Kidney tubule cell (primary cell): ENCODE measurements at regions not wholly inside any gene's neighbourhood (a gene's known extent, or its start where the extent isn't known, plus 50 kb on each side); places are given as distances from the start of the nearest gene placed in this dataset.
"Not testable (repeated sequence)": the region's sequence is repeated elsewhere in the genome, so short reads cannot be mapped to it uniquely, and the experiment has no call there.

Experiments
- DNase-seq: peaks from one replicate; pipeline ENCODE4 v3.0.0-alpha.2; 2018; ENCODE audit warnings: low spot score

DNA sequence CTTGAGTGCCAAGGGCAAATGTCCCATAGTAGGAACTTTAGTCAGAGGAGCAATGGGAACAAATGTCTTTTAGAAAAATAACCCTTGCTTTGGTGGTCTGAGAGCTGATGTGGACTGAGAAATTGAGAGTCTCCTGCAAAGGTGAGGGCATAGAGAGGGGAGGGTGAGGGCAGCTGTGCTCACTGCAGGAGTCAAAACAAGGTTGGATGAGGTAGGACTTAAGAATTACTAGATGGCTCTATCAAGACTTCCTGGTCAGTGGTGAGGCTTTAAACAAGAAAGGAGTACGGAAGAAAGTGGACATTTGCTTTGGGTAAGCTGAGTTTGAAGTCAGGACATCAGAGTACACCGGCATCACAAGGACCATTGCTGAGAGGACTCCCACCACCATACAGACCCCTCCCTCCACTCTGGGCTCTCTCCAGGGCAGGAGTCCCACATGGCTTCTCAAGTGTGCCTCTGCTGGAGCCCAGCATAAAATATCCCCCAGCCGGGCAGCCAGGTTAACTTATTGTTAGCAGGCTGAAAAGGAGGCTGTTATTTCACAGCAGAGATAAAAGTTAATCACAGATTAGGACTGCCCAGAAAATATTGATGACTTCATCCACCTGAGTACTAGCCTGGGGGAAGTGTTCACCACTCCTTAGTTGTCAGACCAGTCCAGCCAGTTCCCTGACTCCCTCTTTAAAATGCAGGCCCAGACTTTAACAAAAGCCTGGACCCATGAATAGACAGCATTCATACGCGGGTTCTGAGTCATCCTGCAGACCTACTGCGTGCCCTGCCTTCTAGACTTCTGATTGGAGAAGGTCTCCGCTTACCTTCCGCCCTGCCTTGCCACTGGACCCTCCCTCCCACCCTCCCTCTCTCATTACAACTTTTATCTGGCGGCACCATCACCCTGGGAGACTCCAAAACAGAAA lies 167.2 kb downstream of the BCL2L11 start:
- peak; percentile 81 for DNase-seq

DNA sequence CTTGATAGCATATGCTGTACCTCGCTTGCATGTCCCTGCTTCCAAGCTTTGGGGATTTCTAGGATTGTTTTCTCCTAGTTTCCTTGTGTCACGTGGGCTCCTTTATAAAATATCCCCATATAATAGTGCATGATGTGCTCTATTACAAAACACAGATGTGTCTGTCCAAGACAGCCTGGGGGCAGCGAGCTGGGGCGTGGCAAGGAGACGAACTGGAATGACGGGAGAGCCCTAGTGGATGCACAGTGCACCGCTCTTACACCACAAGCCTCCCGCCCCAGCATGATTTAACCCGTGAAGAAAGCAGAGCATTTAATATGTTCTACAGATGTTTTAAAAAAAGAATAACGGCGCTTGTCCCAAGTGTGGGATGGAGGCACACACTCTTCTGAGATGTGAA lies 169.7 kb downstream of the BCL2L11 start:
- not testable (repeated sequence) for DNase-seq

DNA sequence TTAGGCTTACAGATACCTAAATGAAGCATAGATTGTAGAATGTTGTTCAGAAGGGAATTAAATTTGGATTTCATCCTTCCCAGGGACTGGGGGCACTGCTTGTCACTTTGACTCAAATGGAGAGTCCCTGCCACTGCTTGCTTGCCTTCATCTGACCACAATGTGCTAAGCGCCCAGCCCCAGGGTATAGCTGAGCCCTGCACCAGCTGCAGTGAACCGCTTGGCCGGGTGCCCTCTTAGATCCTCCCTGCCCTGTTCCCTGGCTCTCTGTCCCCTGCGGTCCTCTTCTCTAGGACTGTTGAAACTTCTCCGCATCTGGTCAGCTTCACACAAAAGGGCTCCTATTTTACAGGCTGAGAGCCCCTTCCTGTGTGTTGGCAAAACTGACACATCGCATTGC lies 170.9 kb downstream of the BCL2L11 start:
- DNase-seq, result not testable (repeated sequence)

DNA sequence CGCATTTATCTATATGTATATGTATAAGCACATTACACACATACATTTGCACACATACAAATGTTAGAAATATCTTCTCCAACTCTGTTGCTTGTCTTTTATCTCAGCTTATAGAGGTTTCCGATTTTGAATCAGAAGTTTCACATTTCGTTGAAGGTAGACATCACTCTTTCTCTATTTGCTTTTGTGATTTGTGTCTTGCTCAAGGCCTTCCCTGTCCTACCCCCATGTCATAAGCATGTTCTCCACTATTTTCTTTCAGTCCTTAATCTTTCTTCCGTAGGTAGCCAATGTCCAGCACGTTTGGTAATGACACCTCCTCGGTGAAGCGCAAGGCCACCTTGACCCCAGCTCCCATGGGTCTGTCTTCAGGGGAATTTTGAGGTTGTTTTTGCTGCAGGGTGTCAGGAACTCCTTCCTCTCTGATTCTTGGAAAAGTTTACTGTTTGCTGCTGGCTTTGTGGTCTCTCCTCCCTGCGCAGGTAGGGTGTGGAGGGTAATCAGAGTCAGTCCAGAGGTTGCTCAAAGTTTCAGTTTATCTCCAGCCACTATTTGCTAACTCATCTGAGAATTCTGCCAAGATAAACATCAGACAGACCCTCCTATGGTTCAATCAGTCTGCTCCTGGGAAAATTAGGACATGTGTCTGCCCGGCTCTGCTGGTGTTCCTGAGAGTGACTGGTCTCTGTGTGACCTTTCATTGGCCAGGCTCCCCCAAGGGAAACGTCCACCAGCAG lies 171.7 kb downstream of the BCL2L11 start:
- DNase-seq, result not testable (repeated sequence)

DNA sequence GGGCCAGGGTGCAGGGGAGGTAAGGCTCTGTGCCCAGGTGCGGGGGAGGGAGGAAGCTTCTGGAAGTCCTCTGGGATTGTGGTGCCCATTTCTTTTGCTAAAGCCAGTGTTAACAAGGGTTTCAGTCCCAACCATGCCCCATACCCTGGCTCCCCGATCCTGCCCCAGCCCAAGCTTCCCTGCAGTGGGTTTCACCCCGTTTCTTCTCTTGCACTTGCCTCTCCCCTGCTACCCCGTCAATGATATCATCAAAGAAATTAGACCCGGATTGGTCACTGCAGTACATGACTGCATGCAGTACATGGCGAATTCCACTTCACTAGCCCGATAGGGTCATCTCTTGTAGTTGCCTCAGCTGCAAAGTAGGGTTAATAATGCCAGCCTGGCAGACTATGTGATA lies 174.0 kb downstream of the BCL2L11 start:
- DNase-seq, result not testable (repeated sequence)

DNA sequence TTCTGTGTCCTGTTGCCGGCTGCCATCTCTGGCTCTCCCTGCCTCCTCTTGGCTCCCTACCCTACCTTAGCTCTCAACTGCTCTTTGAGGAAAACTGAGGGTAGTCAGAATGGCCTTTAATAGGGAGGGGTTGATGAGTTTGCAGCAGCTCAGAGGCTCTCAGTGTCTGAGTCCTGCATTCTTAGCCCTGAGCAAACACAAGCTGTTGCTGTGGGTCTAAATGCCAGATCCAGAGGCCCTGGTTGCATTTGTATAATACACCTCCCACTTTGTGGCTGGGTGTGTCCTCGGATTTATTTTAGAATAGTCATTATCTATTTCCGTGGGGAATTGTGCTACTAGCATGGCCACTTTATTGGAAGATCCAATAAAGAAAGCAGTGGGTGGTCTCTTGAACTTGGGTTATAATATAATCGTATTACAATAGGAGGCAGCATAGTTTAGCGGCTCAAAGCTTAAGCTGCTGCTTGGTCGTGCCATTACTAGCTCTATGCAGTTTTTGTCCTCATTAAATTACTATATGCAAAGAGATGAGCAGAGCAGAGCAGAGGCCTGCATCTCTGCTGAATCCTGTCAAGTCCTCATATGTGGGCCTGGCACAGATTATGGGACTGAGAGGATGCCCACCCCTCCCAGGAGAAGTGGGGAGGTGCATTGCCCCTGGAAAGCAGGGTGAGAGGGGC lies 175.5 kb downstream of the BCL2L11 start:
- not testable (repeated sequence) for DNase-seq

DNA sequence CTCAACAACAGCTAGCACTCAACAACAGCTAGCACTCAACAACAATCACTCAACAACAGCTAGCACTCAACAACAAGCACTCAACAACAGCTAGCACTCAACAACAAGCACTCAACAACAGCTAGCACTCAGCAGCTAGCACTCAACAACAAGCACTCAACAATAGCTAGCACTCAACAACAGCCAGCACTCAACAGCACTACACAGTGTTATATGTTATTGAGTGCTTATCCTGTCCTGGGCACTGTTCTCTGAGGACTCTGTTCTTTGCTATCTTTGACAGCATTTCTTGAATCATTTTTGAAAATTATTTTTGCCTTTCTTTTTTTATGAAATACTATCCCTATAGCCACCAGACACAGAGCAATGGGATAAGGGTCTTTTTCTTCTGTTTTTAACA lies 176.4 kb downstream of the BCL2L11 start:
- DNase-seq, result not testable (repeated sequence)

DNA sequence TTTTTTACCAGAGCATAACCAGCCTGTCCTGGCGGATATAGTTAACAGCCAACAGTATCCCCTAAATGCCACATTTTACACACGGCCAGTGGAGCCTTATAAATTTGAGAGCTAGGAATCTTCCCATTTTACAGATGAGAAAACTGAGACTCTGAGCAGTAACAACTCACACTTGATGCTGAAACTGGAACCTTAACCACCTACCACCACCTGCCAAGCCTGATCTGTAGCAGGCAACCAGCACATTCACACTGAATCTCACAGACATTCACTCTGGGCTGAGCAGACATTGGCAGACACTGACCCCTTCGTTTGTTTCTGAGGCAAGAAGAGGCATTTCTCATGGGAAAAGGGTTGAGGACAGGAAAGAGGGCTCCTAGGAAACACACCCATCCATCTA lies 178.2 kb downstream of the BCL2L11 start:
- DNase-seq, result not testable (repeated sequence)

DNA sequence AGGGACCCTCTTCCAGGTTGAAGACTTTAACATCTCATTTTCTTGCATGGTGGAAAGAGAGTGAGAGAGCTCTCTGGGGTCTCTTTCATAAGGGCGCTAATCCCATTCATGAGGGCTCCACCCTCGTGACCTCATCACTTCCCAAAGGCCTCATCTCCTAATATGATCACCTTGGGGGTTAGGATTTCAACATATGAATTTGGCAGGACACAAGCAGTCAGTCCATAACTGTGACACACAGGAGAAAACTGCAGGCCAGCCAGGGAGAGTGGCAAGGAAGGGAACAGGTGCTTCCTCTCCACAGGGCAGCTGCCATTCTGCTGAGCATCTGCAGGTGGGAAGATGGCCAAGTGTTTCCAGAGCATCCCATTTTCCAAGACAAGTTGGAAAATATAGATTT lies 178.9 kb downstream of the BCL2L11 start:
- not testable (repeated sequence) for DNase-seq

DNA sequence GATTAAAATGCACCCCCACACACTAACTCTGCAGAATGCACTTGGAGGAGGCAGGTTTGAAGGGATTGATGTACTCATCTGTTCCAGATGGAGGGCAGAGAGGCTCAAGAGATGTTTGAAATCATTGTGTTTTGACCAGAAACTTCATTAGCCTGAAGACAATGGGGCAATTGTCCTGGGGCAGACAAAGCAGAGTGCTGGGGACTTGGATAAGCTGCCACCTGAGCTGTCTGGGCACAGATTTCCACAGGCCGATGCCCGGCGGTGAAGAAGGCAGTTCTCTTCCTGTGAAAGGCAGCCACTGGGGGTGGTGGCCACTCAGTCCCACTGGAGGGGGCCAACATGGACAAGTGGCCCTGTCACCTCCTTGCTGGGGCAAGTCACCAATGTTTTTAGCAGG lies 181.0 kb downstream of the BCL2L11 start:
- not testable (repeated sequence) for DNase-seq

DNA sequence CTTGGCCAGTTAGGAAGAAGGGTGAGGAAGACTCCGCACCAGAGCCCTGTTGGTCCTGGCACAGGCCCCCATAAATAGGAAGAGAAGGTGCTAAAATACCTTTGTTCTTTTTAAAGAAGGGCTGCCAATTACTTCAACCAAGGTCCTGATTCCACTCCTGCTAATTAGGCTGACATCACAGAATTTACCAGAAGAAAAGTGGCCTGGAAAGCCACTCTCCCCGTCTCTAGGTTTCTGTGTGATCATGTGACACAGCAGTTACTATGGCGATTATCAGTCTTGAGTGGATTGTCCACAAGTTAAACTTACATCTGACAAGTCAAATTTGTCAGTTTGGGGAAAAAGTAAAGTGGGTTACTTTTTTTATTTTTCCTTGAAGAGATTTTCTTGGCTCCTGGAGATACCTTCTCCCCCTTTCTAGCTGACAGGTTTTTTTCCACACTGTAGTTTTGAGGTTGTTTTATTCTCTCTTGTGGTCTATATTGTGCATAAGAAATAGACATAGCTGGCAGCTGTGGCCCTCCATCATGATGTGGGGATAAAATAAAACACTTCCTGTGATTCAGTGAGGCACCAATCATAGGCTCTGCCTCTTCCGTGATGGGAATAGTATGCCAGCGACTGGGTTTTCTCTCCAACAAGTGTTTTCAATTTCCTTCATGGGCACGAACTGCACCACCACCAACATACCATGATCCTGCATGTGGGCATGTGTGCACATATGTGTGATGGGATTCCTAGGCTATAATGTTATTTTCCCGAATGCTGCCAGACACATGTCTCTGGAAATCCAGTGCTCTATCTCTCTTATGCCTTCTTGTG lies 181.9 kb downstream of the BCL2L11 start:
- not testable (repeated sequence) for DNase-seq

DNA sequence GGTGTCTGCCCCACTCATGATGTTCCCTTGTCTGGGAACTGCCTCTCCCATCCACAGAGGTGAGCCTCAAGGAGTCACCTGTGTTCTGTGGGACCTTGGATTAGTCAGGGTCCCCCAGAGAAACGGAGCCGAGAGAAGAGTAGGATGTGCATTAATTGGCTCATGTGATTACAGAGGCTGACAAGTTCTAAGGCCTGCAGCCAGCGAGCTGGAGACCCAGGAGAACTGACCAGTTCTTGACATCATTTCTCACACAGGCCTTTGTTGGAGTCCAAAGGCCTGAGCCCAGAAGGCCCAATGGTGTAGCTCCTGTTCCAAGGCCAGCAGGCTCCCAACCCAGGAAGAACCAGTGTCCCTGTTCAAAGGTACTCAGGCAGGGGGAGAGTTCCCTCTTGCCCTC lies 186.6 kb downstream of the BCL2L11 start:
- DNase-seq, result not testable (repeated sequence)

DNA sequence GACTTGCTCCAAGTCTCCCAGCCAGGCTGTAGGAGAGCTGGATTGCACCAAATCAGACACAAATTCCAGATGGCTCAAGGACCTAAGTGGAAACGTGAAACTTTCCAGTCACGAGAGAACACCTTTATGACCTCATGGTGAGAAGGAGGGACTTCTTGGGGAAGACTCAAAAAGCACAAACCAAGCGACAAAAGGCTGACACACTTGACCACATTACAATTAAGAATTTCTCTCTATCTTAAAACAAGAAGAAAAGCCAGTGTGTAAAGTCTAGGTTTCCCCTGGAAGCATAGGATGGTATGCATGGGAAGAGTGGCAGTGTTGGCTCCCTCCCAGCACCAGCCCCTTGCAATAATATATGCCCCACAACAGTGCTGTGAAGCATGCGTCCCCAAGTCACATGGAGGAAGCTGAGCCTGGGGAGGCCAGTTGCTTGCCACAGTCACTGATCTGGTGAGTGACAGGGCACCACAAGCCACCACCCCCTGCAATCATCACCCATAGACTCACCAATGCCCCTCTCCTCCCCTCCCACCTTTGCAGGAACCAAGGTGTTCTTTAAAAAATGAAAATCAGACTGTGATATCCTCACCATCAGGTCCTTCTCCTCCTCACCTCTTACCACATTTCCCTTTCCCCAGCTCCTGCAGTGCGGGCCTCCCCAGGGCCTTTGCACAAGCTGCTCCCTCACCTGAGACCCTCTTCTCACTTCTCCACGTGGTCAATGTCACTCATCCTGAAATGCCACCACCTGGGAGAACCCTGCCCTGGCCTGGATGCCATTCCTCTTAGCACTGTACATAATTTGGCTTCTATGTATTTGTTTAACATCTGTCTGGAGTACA lies 188.7 kb downstream of the BCL2L11 start:
- peak; percentile 60 for DNase-seq

DNA sequence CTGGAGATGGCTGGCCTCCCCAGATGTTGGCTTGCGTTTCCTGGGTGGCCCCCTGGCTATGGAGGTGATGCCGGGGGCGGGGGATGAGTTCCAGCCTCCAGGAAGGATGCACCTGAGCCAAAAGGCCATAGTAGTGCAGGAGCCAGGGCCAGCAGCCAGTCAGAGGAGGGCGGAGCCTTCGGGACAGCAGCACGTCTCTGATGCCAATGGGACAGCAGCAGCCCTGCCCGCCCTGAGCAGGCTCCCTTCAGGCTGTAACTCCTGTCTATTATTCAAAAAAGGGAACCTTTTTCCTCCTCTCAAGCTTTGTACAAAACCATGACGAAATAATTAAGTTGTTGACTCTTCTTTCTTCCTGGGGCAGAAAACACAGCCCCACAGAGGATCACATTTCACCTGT lies 189.7 kb downstream of the BCL2L11 start:
- DNase-seq, result not testable (repeated sequence)

DNA sequence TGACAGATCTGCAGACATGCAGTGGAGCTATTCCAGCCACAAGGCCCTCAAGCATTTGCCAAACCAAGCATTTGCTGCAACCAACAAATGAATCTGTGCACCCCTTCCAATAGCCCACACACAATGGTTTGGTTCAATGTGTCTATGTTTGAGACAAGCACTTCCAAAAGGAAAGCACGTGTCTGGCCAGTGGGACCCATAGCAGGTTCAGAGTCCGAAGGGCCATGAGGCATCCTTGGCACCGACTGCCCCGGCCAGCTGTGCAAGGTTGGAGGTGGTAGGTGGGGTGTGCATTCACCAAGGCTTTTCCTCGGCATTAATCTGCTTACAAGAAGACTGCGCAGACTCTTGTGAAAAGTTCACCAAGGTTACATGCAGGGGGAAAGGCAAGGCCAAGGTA lies 190.9 kb downstream of the BCL2L11 start:
- DNase-seq, result not testable (repeated sequence)

DNA sequence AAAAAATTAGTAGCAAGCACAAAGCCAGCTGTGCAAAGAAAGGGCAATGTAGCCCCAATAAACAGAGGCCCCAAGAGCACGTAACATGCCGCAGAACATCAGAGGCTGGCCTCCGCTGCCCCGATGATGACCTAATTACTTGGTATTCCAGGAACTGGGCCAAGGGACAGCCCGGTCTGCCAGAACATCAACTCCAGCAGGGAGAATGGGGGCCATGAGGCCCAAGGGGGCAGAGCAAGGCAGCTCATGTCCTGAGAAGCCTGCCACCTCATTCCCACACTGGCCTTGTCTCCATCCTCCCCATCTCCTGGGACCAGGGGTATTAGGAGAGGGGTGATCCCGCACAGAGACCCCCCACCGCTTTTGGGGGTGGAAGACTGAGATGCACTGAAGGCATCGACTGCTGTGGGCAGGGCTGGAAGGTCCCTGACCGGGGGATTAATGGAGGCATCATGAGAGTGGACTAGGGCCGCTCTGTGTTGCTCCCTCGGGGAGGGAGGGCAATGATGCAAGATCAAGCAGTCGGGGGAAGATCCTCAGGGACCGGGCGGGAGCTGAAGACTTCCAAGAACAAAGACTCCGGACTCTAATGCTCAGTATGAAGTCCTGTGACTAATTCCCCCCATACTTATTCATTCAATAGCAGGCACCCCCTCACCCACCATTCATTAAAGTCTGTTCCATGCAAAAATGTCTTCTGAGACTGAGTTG lies 192.3 kb downstream of the BCL2L11 start:
- DNase-seq, result peak; percentile 60

DNA sequence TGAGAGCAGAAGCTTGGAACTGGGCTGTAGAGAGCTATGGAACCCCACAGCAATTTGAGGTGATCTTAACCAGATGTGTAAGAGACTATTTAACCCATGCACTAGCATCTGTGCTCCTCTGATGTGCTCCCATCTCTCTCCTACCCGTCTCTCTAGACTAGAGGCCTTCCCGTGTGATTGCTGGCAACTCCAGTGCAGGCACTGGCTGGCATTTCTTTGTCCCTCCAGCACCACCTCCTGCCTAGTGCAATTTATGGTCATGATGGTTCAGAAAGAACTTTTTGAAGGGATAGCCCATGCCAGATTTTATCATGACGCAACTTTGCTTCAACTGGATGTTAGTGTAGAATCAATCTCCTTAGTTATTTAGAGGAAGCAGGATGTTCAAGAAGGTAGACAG lies 193.0 kb downstream of the BCL2L11 start:
- not testable (repeated sequence) for DNase-seq

DNA sequence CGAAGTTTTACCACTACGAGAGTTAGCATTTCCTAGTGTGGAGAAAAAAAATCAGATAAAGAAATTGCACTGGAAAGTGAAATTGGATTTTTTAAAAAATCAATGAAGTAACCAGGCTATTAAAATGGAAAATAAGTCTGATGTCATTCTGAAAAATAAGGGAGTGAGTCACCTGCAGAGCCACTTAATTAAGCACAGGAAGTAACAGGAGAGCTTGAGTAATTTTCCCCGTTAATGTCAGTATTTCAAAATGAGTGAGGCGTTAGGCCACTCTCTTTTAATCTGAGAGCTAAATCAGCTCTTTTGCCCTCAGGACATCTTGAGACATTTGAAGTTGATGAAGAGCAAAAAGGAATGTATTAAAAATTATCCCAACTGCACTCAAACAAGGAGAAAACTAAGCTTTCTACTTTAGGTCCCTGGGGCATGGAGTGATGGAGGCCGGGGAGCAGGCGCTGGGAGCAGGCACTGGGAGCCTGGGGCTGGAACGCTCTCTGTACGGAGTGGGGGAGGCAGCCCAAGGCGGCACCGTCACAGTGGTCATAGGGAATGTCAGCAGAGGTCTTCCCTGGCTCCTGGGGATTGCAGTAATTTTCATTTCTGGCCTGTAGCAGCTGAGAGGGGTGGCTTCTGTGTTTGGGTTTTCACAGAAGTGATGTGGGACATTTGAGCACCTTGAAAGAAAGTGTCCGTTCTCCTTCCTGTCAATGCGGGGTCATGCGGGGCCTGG lies 194.6 kb downstream of the BCL2L11 start:
- not testable (repeated sequence) for DNase-seq

DNA sequence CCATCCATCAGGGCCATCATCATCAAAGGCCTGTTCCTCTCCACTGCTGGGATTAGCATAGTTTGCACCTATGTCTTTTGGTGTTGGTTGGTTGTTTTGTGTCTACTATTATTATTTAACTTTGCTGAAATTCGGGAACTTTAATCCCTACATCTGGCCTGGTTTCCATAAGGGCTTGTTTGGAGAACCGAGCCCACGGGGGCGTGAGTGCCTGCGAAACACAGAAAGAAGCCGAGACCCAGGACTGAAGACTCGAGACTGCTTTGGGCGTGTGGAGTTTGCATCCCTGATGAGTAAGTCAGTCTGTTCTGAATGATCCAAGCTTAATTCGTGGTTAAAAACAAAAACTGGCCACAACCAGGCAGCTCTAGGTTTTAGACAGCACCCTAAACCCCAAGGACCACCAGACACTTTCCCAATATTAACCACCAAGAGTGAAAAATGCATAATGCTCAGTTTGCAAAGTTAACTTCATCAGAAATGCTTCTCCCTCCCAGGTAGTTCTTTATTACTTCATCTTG lies 195.6 kb downstream of the BCL2L11 start:
- DNase-seq, result not testable (repeated sequence)
